Liver (tissue), 3 donors: ENCODE measurements at regions not wholly inside any gene's neighbourhood (a gene's known extent, or its start where the extent isn't known, plus 50 kb on each side); places are given as distances from the start of the nearest gene placed in this dataset.

Experiments used
- EGR1 ChIP-seq, 2 donors: IDR thresholded peaks; 2 replicates each; pipeline ENCODE4 v1.6.1; 2016 to 2018; ENCODE audit warnings: antibody characterized with exemption in 2 of 2, low read depth in 2 of 2
- FOXA1 ChIP-seq: IDR thresholded peaks from 2 replicates; pipeline ENCODE4 v1.6.1; 2016; ENCODE audit warnings: antibody characterized with exemption
- HNF4G ChIP-seq: IDR thresholded peaks from 2 replicates; pipeline ENCODE4 v1.6.1; 2016; ENCODE audit warnings: antibody characterized with exemption
- RAD21 ChIP-seq, 2 donors: IDR thresholded peaks; 2 replicates each; pipeline ENCODE4 v1.6.1; 2016; ENCODE audit warnings: antibody characterized with exemption in 2 of 2, mild to moderate bottlenecking in 2 of 2
- RXRA ChIP-seq, 2 donors: IDR thresholded peaks; 2 replicates each; pipeline ENCODE4 v1.6.1; 2017 to 2018; ENCODE audit warnings: antibody characterized with exemption in 2 of 2, mild to moderate bottlenecking in 1 of 2
- SP1 ChIP-seq: IDR thresholded peaks from 2 replicates; pipeline ENCODE4 v1.6.1; 2018; ENCODE audit warnings: antibody characterized with exemption, mild to moderate bottlenecking
- TAF1 ChIP-seq: conservative IDR thresholded peaks from 2 replicates; pipeline ENCODE4 v1.6.1; 2016; ENCODE audit warnings: antibody characterized with exemption, mild to moderate bottlenecking
- YY1 ChIP-seq: IDR thresholded peaks from 2 replicates; pipeline ENCODE4 v1.6.1; 2016; ENCODE audit warnings: antibody characterized with exemption, mild to moderate bottlenecking
- ZBTB33 ChIP-seq: IDR thresholded peaks from 2 replicates; pipeline ENCODE4 v1.6.1; 2016; ENCODE audit warnings: antibody characterized with exemption
- TF ChIP-seq, protein P1 (sequence below): fragments of 150-350 bp; IDR thresholded peaks from 2 replicates; pipeline ENCODE4 v1.5.1; 2017; ENCODE audit warnings: improper control_type of control experiment, low read depth, low read length; ENCODE audit not compliant: missing input control
- TF ChIP-seq, protein P2 (sequence below): IDR thresholded peaks from 2 replicates; pipeline ENCODE4 v1.6.1; 2016; ENCODE audit warnings: antibody characterized with exemption, mild to moderate bottlenecking
- TF ChIP-seq, protein P3 (sequence below): IDR thresholded peaks from 2 replicates; pipeline ENCODE4 v1.6.1; 2016; ENCODE audit warnings: antibody characterized with exemption
- TF ChIP-seq, protein P4 (sequence below): IDR thresholded peaks from 2 replicates; pipeline ENCODE4 v1.6.1; 2016; ENCODE audit warnings: antibody characterized with exemption
- donor health status: healthy.
- donor health status: healthy.

DNA sequence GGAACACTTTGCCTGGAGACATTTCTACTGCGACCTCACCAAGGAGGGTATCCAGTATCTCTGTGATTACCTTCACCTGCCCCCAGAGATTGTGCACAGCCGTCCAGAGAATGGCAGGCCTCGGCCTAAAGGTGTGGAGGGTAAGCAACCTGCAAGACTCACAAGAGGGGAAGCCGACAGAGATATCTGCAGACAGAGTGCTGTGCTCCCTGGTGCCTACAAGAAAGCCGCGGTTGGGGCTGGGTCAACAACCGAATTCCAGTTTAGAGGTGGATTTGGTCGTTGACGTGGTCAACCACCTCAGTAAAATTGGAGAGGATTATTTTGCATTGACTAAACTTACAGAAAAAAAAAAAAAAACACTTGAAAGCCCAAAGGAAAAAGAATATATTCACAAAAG, 107.8 kb upstream of the ISL1 start:
- TF ChIP-seq, protein P1, sequence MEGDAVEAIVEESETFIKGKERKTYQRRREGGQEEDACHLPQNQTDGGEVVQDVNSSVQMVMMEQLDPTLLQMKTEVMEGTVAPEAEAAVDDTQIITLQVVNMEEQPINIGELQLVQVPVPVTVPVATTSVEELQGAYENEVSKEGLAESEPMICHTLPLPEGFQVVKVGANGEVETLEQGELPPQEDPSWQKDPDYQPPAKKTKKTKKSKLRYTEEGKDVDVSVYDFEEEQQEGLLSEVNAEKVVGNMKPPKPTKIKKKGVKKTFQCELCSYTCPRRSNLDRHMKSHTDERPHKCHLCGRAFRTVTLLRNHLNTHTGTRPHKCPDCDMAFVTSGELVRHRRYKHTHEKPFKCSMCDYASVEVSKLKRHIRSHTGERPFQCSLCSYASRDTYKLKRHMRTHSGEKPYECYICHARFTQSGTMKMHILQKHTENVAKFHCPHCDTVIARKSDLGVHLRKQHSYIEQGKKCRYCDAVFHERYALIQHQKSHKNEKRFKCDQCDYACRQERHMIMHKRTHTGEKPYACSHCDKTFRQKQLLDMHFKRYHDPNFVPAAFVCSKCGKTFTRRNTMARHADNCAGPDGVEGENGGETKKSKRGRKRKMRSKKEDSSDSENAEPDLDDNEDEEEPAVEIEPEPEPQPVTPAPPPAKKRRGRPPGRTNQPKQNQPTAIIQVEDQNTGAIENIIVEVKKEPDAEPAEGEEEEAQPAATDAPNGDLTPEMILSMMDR = no peak
- TF ChIP-seq, protein P2, sequence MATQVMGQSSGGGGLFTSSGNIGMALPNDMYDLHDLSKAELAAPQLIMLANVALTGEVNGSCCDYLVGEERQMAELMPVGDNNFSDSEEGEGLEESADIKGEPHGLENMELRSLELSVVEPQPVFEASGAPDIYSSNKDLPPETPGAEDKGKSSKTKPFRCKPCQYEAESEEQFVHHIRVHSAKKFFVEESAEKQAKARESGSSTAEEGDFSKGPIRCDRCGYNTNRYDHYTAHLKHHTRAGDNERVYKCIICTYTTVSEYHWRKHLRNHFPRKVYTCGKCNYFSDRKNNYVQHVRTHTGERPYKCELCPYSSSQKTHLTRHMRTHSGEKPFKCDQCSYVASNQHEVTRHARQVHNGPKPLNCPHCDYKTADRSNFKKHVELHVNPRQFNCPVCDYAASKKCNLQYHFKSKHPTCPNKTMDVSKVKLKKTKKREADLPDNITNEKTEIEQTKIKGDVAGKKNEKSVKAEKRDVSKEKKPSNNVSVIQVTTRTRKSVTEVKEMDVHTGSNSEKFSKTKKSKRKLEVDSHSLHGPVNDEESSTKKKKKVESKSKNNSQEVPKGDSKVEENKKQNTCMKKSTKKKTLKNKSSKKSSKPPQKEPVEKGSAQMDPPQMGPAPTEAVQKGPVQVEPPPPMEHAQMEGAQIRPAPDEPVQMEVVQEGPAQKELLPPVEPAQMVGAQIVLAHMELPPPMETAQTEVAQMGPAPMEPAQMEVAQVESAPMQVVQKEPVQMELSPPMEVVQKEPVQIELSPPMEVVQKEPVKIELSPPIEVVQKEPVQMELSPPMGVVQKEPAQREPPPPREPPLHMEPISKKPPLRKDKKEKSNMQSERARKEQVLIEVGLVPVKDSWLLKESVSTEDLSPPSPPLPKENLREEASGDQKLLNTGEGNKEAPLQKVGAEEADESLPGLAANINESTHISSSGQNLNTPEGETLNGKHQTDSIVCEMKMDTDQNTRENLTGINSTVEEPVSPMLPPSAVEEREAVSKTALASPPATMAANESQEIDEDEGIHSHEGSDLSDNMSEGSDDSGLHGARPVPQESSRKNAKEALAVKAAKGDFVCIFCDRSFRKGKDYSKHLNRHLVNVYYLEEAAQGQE = no peak
- TF ChIP-seq ZBTB33 (no peak), YY1 (no peak), EGR1 (IDR thresholded peaks at IDR 0.05; ENCODE audit: low read depth in 2 of 2) (no peak), FOXA1 (no peak), RAD21 (IDR thresholded peaks at IDR 0.05) (no peak), SP1 (no peak), HNF4G (no peak), RXRA (IDR thresholded peaks at IDR 0.05) (no peak), TAF1 (no peak)
- TF ChIP-seq, protein P3, sequence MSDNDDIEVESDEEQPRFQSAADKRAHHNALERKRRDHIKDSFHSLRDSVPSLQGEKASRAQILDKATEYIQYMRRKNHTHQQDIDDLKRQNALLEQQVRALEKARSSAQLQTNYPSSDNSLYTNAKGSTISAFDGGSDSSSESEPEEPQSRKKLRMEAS = no peak
- TF ChIP-seq, protein P4, sequence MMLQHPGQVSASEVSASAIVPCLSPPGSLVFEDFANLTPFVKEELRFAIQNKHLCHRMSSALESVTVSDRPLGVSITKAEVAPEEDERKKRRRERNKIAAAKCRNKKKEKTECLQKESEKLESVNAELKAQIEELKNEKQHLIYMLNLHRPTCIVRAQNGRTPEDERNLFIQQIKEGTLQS = no peak
